Coronary artery (tissue), 2 donors: ENCODE measurements at regions not wholly inside any gene's neighbourhood (a gene's known extent, or its start where the extent isn't known, plus 50 kb on each side); places are given as distances from the start of the nearest gene placed in this dataset.

Experiments
- DNase-seq: peaks from one replicate; pipeline ENCODE4 v3.0.0-alpha.2; 2017; ENCODE audit warnings: low spot score
- H3K27ac ChIP-seq, 2 donors: fragments of 200-600 bp; sonication (generic); one replicate each; pipeline ENCODE4 v1.5.1; 2016 to 2019
- H3K4me3 ChIP-seq: fragments of 200-600 bp; sonication (generic); 2 replicates; pipeline ENCODE4 v1.5.1; 2016; ENCODE audit warnings: mild to moderate bottlenecking, moderate library complexity
- CTCF ChIP-seq: fragments of 200-600 bp; sonication (generic); IDR thresholded peaks from one replicate; pipeline ENCODE4 v1.5.1; 2019; ENCODE audit warnings: antibody characterized with exemption

- no peak for TF ChIP-seq CTCF
- DNase-seq = no peak
- no peak overlapping the region for H3K27ac ChIP-seq
- H3K4me3 ChIP-seq = no peak overlapping the region
Measured at GRCh38 chr7:115429918-115430317, 508.0 kb downstream of the MDFIC start.

GRCh38 chr7:115417662-115418061, 495.8 kb downstream of the MDFIC start:
- no peak for TF ChIP-seq CTCF
- Histone ChIP-seq H3K4me3 (no peak overlapping the region), H3K27ac (no peak overlapping the region)
- DNase-seq = no peak

GRCh38 chr7:115410972-115411686, 489.2 kb downstream of the MDFIC start:
- no peak overlapping the region for H3K4me3 ChIP-seq
- DNase-seq = no peak
- no peak overlapping the region for H3K27ac ChIP-seq
- TF ChIP-seq CTCF = no peak

- TF ChIP-seq CTCF = no peak
- no peak overlapping the region for H3K27ac ChIP-seq
- DNase-seq = no peak
- no peak overlapping the region for H3K4me3 ChIP-seq
Measured at GRCh38 chr7:115410434-115410820, 488.5 kb downstream of the MDFIC start.

- Histone ChIP-seq H3K4me3 (no peak overlapping the region), H3K27ac (no peak overlapping the region)
- TF ChIP-seq CTCF = no peak
- no peak for DNase-seq
Measured at GRCh38 chr7:115409682-115410433, 488.0 kb downstream of the MDFIC start.

- no peak overlapping the region for H3K4me3 ChIP-seq
- TF ChIP-seq CTCF = no peak
Measured at GRCh38 chr7:115406219-115406618, 484.3 kb downstream of the MDFIC start.

GRCh38 chr7:115387137-115387536, 465.2 kb downstream of the MDFIC start:
- TF ChIP-seq CTCF = no peak
- DNase-seq = no peak
- Histone ChIP-seq H3K27ac (no peak overlapping the region), H3K4me3 (no peak overlapping the region)

More at GRCh38 chr7:115406219-115406618, 484.3 kb downstream of the MDFIC start:
- DNase-seq = no peak
- no peak overlapping the region for H3K27ac ChIP-seq
